ENCODE measurements at regions not wholly inside any gene's neighbourhood (a gene's known extent, or its start where the extent isn't known, plus 50 kb on each side); places are given as distances from the start of the nearest gene placed in this dataset.

- no peaks in the 10 kb centered on the region for H3K27me3 ChIP-seq
- 62 to 76% methylated on average over 4 of the region's 4 CpGs for WGBS, 2 donors
- H3K36me3 ChIP-seq: no peaks in the 10 kb centered on the region
- H3K27ac ChIP-seq: no peak overlapping the region
- no peak for DNase-seq
- no peaks in the 10 kb centered on the region for H3K9me3 ChIP-seq
- TF ChIP-seq CTCF (IDR thresholded peaks at IDR 0.05): no peak
- TF ChIP-seq POLR2A (IDR thresholded peaks at IDR 0.05): no peak
- intact Hi-C loops (cut with DNase I): no loop called here
- H3K4me1 ChIP-seq: no peaks in the 10 kb centered on the region
- H3K4me3 ChIP-seq: no peak overlapping the region
These were observed 663.2 kb upstream of the HTR2C start for GRCh38 chrX:113920661-113921060.

- DNase-seq: no peak
- WGBS, 2 donors: 47 to 77% methylated on average over 4 of the region's 4 CpGs
- no peak for TF ChIP-seq CTCF (IDR thresholded peaks at IDR 0.05)
- no peak for TF ChIP-seq POLR2A (IDR thresholded peaks at IDR 0.05)
- Histone ChIP-seq H3K4me1 (no peaks in the 10 kb centered on the region), H3K27me3 (no peaks in the 10 kb centered on the region), H3K36me3 (no peaks in the 10 kb centered on the region), H3K4me3 (no peak overlapping the region), H3K9me3 (no peaks in the 10 kb centered on the region), H3K27ac (no peak overlapping the region)
- intact Hi-C loops (cut with DNase I): no loop called here
These were observed 664.5 kb upstream of the HTR2C start for GRCh38 chrX:113919387-113919786.

DNA sequence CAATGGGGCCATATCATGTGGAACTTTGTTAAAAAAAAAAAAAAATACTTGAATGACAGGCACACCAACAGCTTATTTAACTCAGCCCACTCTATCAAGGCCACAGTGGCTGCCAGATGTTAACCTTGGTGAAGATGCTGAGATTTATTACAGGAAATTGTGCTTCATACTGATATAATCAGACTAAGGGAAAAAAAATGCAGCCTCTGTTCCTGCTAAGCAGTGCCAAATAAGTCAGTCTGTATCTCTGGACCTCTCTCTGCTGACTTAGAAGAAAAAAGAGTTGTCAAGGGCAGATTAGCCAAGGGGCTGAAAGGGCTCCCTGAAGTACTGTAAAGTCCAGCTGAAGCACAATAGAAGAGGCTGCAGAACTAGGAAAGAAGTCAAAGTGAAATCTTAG is 677.7 kb upstream of the HTR2C start:
- no peak for DNase-seq
- no peaks in the 10 kb centered on the region for H3K9me3 ChIP-seq
- TF ChIP-seq POLR2A (IDR thresholded peaks at IDR 0.05): no peak
- TF ChIP-seq CTCF (IDR thresholded peaks at IDR 0.05): no peak
- intact Hi-C loops (cut with DNase I): no loop called here
- no peaks in the 10 kb centered on the region for H3K4me1 ChIP-seq
- H3K27me3 ChIP-seq: no peaks in the 10 kb centered on the region
- H3K27ac ChIP-seq: no peak overlapping the region
- H3K36me3 ChIP-seq: no peaks in the 10 kb centered on the region
- H3K4me3 ChIP-seq: no peak overlapping the region

- no peak overlapping the region for H3K27ac ChIP-seq
- H3K36me3 ChIP-seq: no peaks in the 10 kb centered on the region
- no peaks in the 10 kb centered on the region for H3K4me1 ChIP-seq
- TF ChIP-seq POLR2A (IDR thresholded peaks at IDR 0.05): no peak
- no peak for TF ChIP-seq CTCF (IDR thresholded peaks at IDR 0.05)
- no peaks in the 10 kb centered on the region for H3K27me3 ChIP-seq
- 52 to 74% methylated on average over 5 of the region's 5 CpGs for WGBS, 2 donors
- no peaks in the 10 kb centered on the region for H3K9me3 ChIP-seq
- no peak for DNase-seq
- intact Hi-C loops (cut with DNase I): no loop called here
- H3K4me3 ChIP-seq: no peak overlapping the region
These were observed 691.0 kb upstream of the HTR2C start for GRCh38 chrX:113892891-113893290.

DNA sequence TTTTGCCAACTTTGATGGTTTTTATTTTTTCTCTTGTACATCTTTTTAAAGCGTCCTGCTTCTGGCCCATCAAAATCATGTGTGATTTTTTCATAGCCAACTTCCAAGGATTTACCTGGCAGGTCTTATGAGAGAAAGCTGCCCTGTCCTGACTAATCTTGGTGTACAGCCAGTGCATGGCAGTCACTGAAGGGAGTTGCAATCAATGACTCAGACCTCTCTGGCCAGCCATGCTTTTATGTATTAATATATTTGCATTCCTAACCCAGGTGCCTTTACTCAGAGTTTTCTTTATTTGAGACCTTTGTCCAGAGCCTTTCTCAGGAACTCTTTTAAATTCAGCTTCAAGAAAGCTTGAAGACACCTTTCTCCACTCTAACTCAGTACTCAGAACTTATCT is 691.5 kb upstream of the HTR2C start:
- no peaks in the 10 kb centered on the region for H3K9me3 ChIP-seq
- no peaks in the 10 kb centered on the region for H3K4me1 ChIP-seq
- no peaks in the 10 kb centered on the region for H3K27me3 ChIP-seq
- intact Hi-C loops (cut with DNase I): no loop called here
- no peak for DNase-seq
- H3K4me3 ChIP-seq: no peak overlapping the region
- TF ChIP-seq CTCF (IDR thresholded peaks at IDR 0.05): no peak
- TF ChIP-seq POLR2A (IDR thresholded peaks at IDR 0.05): no peak
- WGBS, 2 donors: 44 to 69% methylated on average over 1 of the region's 1 CpG
- H3K36me3 ChIP-seq: no peaks in the 10 kb centered on the region
- no peak overlapping the region for H3K27ac ChIP-seq

Data from esophagus squamous epithelium (tissue), 5 donors.